GM12878 (cell line): ENCODE measurements at regions not wholly inside any gene's neighbourhood (a gene's known extent, or its start where the extent isn't known, plus 50 kb on each side); places are given as distances from the start of the nearest gene placed in this dataset.

Source experiments
- BRCA1 ChIP-seq: IDR thresholded peaks from 2 replicates; pipeline ENCODE4 v1.6.1; 2011; ENCODE audit warnings: low read depth, low read length, improper control_type of control experiment
- CREM ChIP-seq: IDR thresholded peaks from 2 replicates; pipeline ENCODE4 v1.6.1; 2014; ENCODE audit warnings: antibody characterized with exemption, low read depth
- IKZF1 ChIP-seq: fragments of 450-650 bp; conservative IDR thresholded peaks from 2 replicates; pipeline ENCODE4 v1.6.1; 2017; ENCODE audit warnings: antibody characterized with exemption, mild to moderate bottlenecking
- NFYB ChIP-seq: IDR thresholded peaks from 2 replicates; pipeline ENCODE4 v1.6.1; 2011; ENCODE audit warnings: low read depth, mild to moderate bottlenecking, low read length, improper control_type of control experiment, moderate library complexity; ENCODE audit not compliant: insufficient read depth
- SMC3 ChIP-seq: IDR thresholded peaks from 2 replicates; pipeline ENCODE4 v1.6.1; 2011; ENCODE audit warnings: low read length, improper control_type of control experiment, borderline replicate concordance
- TF ChIP-seq, protein P1 (sequence below), 3 experiments: IDR thresholded peaks in 2 of 3; conservative IDR thresholded peaks in 1 of 3; 2 replicates each; pipeline ENCODE4 v1.5.1; 2011; ENCODE audit warnings: low read depth in 3 of 3, low read length in 3 of 3, mild to moderate bottlenecking in 3 of 3, control low read depth in 2 of 3, moderate library complexity in 2 of 3, inconsistent platforms in 1 of 3, mixed read lengths in 1 of 3; ENCODE audit not compliant: control insufficient read depth in 2 of 3, insufficient read depth in 1 of 3; ENCODE audit errors: extremely low read depth in 1 of 3
- TF ChIP-seq, protein P2 (sequence below): fragments of 450-650 bp; IDR thresholded peaks from 2 replicates; pipeline ENCODE4 v1.6.1; 2017; ENCODE audit warnings: antibody characterized with exemption, mild to moderate bottlenecking, moderate library complexity

DNA sequence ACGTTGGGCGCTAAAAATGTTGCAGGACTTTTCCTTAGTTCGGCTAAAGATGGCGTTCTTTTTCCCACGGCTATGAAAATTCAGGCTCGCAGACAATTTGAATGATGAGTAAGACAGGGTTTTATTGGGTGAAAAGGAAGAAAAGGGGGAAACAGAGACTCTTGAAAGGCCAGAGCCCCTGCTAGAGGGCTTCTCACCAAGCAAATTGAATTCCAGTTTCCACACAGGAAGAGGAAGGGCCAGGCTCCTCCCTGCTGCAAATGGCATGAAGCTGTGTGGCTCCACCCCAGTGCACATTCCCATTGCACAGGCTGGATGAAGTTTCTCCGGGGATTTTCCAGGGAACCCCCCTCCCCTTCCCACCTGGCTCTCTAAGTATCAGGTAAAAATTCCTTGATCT, 210.9 kb downstream of the KLHL4 start:
- no peak for TF ChIP-seq SMC3
- TF ChIP-seq NFYB = no peak
- TF ChIP-seq, protein P1, sequence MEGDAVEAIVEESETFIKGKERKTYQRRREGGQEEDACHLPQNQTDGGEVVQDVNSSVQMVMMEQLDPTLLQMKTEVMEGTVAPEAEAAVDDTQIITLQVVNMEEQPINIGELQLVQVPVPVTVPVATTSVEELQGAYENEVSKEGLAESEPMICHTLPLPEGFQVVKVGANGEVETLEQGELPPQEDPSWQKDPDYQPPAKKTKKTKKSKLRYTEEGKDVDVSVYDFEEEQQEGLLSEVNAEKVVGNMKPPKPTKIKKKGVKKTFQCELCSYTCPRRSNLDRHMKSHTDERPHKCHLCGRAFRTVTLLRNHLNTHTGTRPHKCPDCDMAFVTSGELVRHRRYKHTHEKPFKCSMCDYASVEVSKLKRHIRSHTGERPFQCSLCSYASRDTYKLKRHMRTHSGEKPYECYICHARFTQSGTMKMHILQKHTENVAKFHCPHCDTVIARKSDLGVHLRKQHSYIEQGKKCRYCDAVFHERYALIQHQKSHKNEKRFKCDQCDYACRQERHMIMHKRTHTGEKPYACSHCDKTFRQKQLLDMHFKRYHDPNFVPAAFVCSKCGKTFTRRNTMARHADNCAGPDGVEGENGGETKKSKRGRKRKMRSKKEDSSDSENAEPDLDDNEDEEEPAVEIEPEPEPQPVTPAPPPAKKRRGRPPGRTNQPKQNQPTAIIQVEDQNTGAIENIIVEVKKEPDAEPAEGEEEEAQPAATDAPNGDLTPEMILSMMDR (IDR thresholded peaks at IDR 0.05 in 2 of 3, conservative IDR thresholded peaks at IDR 0.05 in 1 of 3; ENCODE audit: control insufficient read depth in 2 of 3, extremely low read depth in 1 of 3, insufficient read depth in 1 of 3, low read depth in 3 of 3, low read length in 3 of 3) = no peak
- TF ChIP-seq IKZF1 = no peak
- TF ChIP-seq CREM = no peak
- no peak for TF ChIP-seq BRCA1
- TF ChIP-seq, protein P2, sequence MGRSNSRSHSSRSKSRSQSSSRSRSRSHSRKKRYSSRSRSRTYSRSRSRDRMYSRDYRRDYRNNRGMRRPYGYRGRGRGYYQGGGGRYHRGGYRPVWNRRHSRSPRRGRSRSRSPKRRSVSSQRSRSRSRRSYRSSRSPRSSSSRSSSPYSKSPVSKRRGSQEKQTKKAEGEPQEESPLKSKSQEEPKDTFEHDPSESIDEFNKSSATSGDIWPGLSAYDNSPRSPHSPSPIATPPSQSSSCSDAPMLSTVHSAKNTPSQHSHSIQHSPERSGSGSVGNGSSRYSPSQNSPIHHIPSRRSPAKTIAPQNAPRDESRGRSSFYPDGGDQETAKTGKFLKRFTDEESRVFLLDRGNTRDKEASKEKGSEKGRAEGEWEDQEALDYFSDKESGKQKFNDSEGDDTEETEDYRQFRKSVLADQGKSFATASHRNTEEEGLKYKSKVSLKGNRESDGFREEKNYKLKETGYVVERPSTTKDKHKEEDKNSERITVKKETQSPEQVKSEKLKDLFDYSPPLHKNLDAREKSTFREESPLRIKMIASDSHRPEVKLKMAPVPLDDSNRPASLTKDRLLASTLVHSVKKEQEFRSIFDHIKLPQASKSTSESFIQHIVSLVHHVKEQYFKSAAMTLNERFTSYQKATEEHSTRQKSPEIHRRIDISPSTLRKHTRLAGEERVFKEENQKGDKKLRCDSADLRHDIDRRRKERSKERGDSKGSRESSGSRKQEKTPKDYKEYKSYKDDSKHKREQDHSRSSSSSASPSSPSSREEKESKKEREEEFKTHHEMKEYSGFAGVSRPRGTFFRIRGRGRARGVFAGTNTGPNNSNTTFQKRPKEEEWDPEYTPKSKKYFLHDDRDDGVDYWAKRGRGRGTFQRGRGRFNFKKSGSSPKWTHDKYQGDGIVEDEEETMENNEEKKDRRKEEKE = no peak
